Neural cell (in vitro differentiated cells): ENCODE measurements at regions not wholly inside any gene's neighbourhood (a gene's known extent, or its start where the extent isn't known, plus 50 kb on each side); places are given as distances from the start of the nearest gene placed in this dataset.

ENCODE experiments used
- H2AFZ ChIP-seq: fragments of 200-600, 300-800 bp; sonication (generic), shearing (Covaris generic); 2 replicates; pipeline ENCODE4 v1.6.0; 2014; ENCODE audit warnings: low read depth, mild to moderate bottlenecking, antibody characterized with exemption, low read length, moderate library complexity
- H3F3A ChIP-seq: fragments of 200-600 bp; shearing (Covaris generic); 2 replicates; pipeline ENCODE4 v1.6.1; 2016; ENCODE audit warnings: mild to moderate bottlenecking, moderate library complexity, mixed read lengths, antibody characterized with exemption, low read length; ENCODE audit not compliant: insufficient read depth, poor library complexity, severe bottlenecking
- H3K27ac ChIP-seq: fragments of 200-600, 300-800 bp; sonication (generic), shearing (Covaris generic); 2 replicates; pipeline ENCODE4 v1.5.1; 2014; ENCODE audit warnings: mild to moderate bottlenecking, low read length, moderate library complexity
- H3K27me3 ChIP-seq: fragments of 300-800, 200-600 bp; sonication (generic), shearing (Covaris generic); 2 replicates; pipeline ENCODE4 v1.6.0; 2014; ENCODE audit warnings: mild to moderate bottlenecking, low read depth, low read length, moderate library complexity; ENCODE audit not compliant: insufficient read depth
- H3K36me3 ChIP-seq: fragments of 300-800, 200-600 bp; sonication (generic), shearing (Covaris generic); 2 replicates; pipeline ENCODE4 v1.5.1; 2014; ENCODE audit warnings: mild to moderate bottlenecking, antibody characterized with exemption, low read length, moderate library complexity; ENCODE audit not compliant: insufficient read depth
- H3K4me2 ChIP-seq: fragments of 300-800, 200-600 bp; sonication (generic), shearing (Covaris generic); 2 replicates; pipeline ENCODE4 v1.6.0; 2014; ENCODE audit warnings: mild to moderate bottlenecking, low read length
- H3K4me3 ChIP-seq: fragments of 300-800, 200-600 bp; sonication (generic), shearing (Covaris generic); 2 replicates; pipeline ENCODE4 v1.5.1; 2014; ENCODE audit warnings: mild to moderate bottlenecking, low read length, moderate library complexity
- H3K79me2 ChIP-seq: fragments of 200-600 bp; shearing (Covaris generic); replicated peaks from 2 replicates; pipeline ENCODE4 v1.6.0; 2014; ENCODE audit warnings: mild to moderate bottlenecking, low read length, moderate library complexity; ENCODE audit not compliant: insufficient read depth
- H3K9ac ChIP-seq: fragments of 300-800, 200-600 bp; sonication (generic), shearing (Covaris generic); 2 replicates; pipeline ENCODE4 v1.6.1; 2016; ENCODE audit warnings: mild to moderate bottlenecking, low read length, mixed read lengths
- H3K9me2 ChIP-seq: fragments of 200-600 bp; shearing (Covaris generic); 2 replicates; pipeline ENCODE4 v1.6.1; 2016; ENCODE audit warnings: mild to moderate bottlenecking, low read length, mixed read lengths; ENCODE audit not compliant: insufficient read depth
- H3K9me3 ChIP-seq: fragments of 200-600, 300-800 bp; sonication (generic), shearing (Covaris generic); 2 replicates; pipeline ENCODE4 v1.6.1; 2016; ENCODE audit warnings: mild to moderate bottlenecking, mixed run types, low read length, moderate library complexity, mixed read lengths
- H4K20me1 ChIP-seq: fragments of 200-600 bp; shearing (Covaris generic); 2 replicates; pipeline ENCODE4 v1.6.1; 2016; ENCODE audit warnings: mild to moderate bottlenecking, mixed run types; ENCODE audit not compliant: insufficient read depth
- CTCF ChIP-seq: fragments of 450-650 bp; IDR thresholded peaks from 2 replicates; pipeline ENCODE4 v1.5.1; 2014; ENCODE audit warnings: antibody characterized with exemption, mild to moderate bottlenecking, moderate library complexity; ENCODE audit not compliant: poor library complexity, severe bottlenecking
- EP300 ChIP-seq: fragments of 450-650 bp; conservative IDR thresholded peaks from 2 replicates; pipeline ENCODE4 v1.6.1; 2014; ENCODE audit warnings: antibody characterized with exemption, mild to moderate bottlenecking, moderate library complexity; ENCODE audit not compliant: poor library complexity, severe bottlenecking
- EZH2 ChIP-seq: fragments of 200-600, 300-800 bp; shearing (Covaris generic), sonication (generic); IDR thresholded peaks from 2 replicates; pipeline ENCODE4 v1.6.1; 2014; ENCODE audit warnings: antibody characterized with exemption, low read length, borderline replicate concordance, mild to moderate bottlenecking; ENCODE audit not compliant: insufficient read depth, poor library complexity, severe bottlenecking
- MXI1 ChIP-seq: fragments of 450-650 bp; conservative IDR thresholded peaks from 2 replicates; pipeline ENCODE4 v1.6.1; 2014; ENCODE audit warnings: antibody characterized with exemption, mild to moderate bottlenecking; ENCODE audit not compliant: poor library complexity, severe bottlenecking
- POLR2AphosphoS5 ChIP-seq: IDR thresholded peaks from 2 replicates; pipeline ENCODE4 v1.6.1; 2012
- RAD21 ChIP-seq: fragments of 450-650 bp; conservative IDR thresholded peaks from 2 replicates; pipeline ENCODE4 v1.6.1; 2014; ENCODE audit warnings: antibody characterized with exemption, mild to moderate bottlenecking, moderate library complexity
- REST ChIP-seq: IDR thresholded peaks from 2 replicates; pipeline ENCODE4 v1.6.1; 2012; ENCODE audit warnings: borderline replicate concordance
- SMC3 ChIP-seq: fragments of 450-650 bp; conservative IDR thresholded peaks from 2 replicates; pipeline ENCODE4 v1.6.1; 2014; ENCODE audit warnings: antibody characterized with exemption, mild to moderate bottlenecking, moderate library complexity; ENCODE audit not compliant: poor library complexity
- TAF1 ChIP-seq: IDR thresholded peaks from 2 replicates; pipeline ENCODE4 v1.6.1; 2012; ENCODE audit warnings: low read depth

GRCh38 chr4:32855622-32856021 is 2135.5 kb downstream of the PCDH7 start:
- H3F3A ChIP-seq: no peaks in the 10 kb centered on the region
- no peak overlapping the region for H3K9ac ChIP-seq
- H3K27ac ChIP-seq: no peak overlapping the region
- H3K4me3 ChIP-seq: no peak overlapping the region
- no peaks in the 10 kb centered on the region for H3K79me2 ChIP-seq
- no peak overlapping the region for H2AFZ ChIP-seq
- TF ChIP-seq CTCF: no peak
- no peak for TF ChIP-seq EZH2
- no peak for TF ChIP-seq EP300
- TF ChIP-seq MXI1: no peak
- TF ChIP-seq REST: no peak
- H3K27me3 ChIP-seq: no peaks in the 10 kb centered on the region
- H3K36me3 ChIP-seq: no peaks in the 10 kb centered on the region
- no peaks in the 10 kb centered on the region for H4K20me1 ChIP-seq
- H3K9me3 ChIP-seq: no peaks in the 10 kb centered on the region
- no peak overlapping the region for H3K4me2 ChIP-seq
- H3K9me2 ChIP-seq: no peaks in the 10 kb centered on the region

- Histone ChIP-seq H4K20me1 (no peaks in the 10 kb centered on the region), H3K9me2 (no peaks in the 10 kb centered on the region), H3K9me3 (no peaks in the 10 kb centered on the region), H3K4me2 (no peak overlapping the region), H3K27ac (no peak overlapping the region), H3K4me3 (no peak overlapping the region), H2AFZ (no peak overlapping the region), H3K9ac (no peak overlapping the region), H3K36me3 (no peaks in the 10 kb centered on the region), H3K27me3 (no peaks in the 10 kb centered on the region), H3K79me2 (no peaks in the 10 kb centered on the region), H3F3A (no peaks in the 10 kb centered on the region)
- TF ChIP-seq TAF1: no peak
- no peak for TF ChIP-seq EP300
- no peak for TF ChIP-seq RAD21
- TF ChIP-seq SMC3: no peak
- no peak for TF ChIP-seq REST
- no peak for TF ChIP-seq CTCF
- no peak for TF ChIP-seq EZH2
- no peak for TF ChIP-seq MXI1
- TF ChIP-seq POLR2AphosphoS5: no peak
Measured at GRCh38 chr4:32858361-32858760, 2138.2 kb downstream of the PCDH7 start.
